Testis (tissue), 2 donors: ENCODE measurements at regions not wholly inside any gene's neighbourhood (a gene's known extent, or its start where the extent isn't known, plus 50 kb on each side); places are given as distances from the start of the nearest gene placed in this dataset.

Source experiments
- CTCF ChIP-seq, 3 experiments: fragments of 450-650 bp in 2 of 3; fragments of 200-600 bp in 1 of 3; sonication (generic) in 1 of 3; IDR thresholded peaks; one replicate each; pipeline ENCODE4 v1.5.1; 2016 to 2019; ENCODE audit warnings: antibody characterized with exemption in 3 of 3, mild to moderate bottlenecking in 2 of 3, moderate library complexity in 1 of 3
- POLR2A ChIP-seq: fragments of 450-650 bp; IDR thresholded peaks from one replicate; pipeline ENCODE4 v1.6.1; 2017; ENCODE audit warnings: antibody characterized with exemption, mild to moderate bottlenecking, moderate library complexity

GRCh38 chr11:90867416-90867815 lies 644.6 kb upstream of the CHORDC1 start:
- TF ChIP-seq CTCF (IDR thresholded peaks at IDR 0.05) (no peak), POLR2A (no peak)
